ENCODE measurements at regions not wholly inside any gene's neighbourhood (a gene's known extent, or its start where the extent isn't known, plus 50 kb on each side); places are given as distances from the start of the nearest gene placed in this dataset.

DNA sequence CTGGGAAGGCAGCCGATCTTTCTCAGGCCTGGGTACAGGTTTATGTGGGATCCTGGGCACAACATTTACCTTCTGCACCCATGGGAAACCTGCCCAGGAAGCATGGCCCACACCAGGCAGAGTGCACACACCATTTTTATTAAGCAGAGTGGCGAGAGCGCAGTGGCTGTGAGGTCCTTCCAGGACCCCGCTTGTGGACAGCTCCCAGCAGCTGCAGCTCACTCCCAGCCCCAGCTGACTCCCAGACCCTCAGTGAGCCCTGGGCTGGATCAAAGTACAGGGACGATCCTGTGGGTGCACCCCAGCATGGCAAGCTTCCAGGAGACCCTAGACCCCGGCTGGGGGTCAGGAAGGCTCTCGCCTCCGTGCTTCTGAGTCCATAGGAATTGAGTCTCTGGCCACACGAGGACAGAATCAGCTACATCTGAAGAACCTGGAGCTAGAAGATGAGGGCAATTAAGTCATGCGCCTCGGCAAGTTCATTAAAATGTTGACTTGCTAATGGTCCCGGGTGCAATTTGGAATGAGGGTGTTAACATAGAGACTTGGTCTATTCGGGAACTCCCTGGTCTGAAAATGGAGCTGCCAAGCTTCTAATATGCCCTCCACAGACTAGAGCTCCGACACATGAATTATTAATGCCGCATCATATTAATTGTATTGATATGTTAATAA lies 65.4 kb upstream of the SLCO4A1 start:
- TF ChIP-seq, protein P1, sequence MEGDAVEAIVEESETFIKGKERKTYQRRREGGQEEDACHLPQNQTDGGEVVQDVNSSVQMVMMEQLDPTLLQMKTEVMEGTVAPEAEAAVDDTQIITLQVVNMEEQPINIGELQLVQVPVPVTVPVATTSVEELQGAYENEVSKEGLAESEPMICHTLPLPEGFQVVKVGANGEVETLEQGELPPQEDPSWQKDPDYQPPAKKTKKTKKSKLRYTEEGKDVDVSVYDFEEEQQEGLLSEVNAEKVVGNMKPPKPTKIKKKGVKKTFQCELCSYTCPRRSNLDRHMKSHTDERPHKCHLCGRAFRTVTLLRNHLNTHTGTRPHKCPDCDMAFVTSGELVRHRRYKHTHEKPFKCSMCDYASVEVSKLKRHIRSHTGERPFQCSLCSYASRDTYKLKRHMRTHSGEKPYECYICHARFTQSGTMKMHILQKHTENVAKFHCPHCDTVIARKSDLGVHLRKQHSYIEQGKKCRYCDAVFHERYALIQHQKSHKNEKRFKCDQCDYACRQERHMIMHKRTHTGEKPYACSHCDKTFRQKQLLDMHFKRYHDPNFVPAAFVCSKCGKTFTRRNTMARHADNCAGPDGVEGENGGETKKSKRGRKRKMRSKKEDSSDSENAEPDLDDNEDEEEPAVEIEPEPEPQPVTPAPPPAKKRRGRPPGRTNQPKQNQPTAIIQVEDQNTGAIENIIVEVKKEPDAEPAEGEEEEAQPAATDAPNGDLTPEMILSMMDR (IDR thresholded peaks at IDR 0.05 in 2 of 3, conservative IDR thresholded peaks at IDR 0.05 in 1 of 3; ENCODE audit: borderline replicate concordance in 1 of 3, insufficient read depth in 1 of 3, low read depth in 2 of 3, low read length in 2 of 3), result no peak
- TF ChIP-seq POLR2AphosphoS5 (IDR thresholded peaks at IDR 0.05; ENCODE audit: low read depth, low read length) (no peak), SRF (IDR thresholded peaks at IDR 0.05; ENCODE audit: low read depth) (no peak)
